ENCODE measurements at regions not wholly inside any gene's neighbourhood (a gene's known extent, or its start where the extent isn't known, plus 50 kb on each side); places are given as distances from the start of the nearest gene placed in this dataset.
"Not testable (repeated sequence)": the region's sequence is repeated elsewhere in the genome, so short reads cannot be mapped to it uniquely, and the experiment has no call there.

DNA sequence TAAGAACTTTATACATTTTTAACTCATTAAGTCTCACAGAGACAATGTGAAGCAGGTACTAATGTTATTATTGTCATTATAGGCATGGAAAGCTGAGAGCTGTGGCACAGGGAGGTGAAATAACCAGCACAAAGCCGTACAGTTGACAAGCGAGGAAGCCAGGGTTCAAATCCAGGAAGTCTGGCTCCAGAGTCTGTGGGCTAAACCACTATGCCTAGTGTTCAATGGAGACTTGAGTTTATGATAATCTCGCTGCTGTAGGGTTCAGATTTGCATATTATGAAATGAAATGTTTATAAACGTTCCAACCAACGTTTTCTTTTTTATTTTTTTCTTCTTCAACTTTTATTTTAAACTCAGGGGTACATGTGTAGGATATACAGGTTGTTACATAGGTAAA is 60.0 kb downstream of the CHST2 start:
- Histone ChIP-seq H3K4me3 (ENCODE audit: control insufficient read depth in 2 of 3, extremely low read depth in 1 of 3, insufficient read depth in 2 of 3, low read depth in 1 of 3, low read length in 3 of 3) (no peak overlapping the region), H2AFZ (ENCODE audit: control insufficient read depth, low read length) (no peak overlapping the region), H3K4me2 (ENCODE audit: control insufficient read depth, extremely low read depth, insufficient read depth, low read depth, low read length) (no peak overlapping the region), H3K9ac (ENCODE audit: control insufficient read depth, extremely low read depth, insufficient read depth, low read length) (no peak overlapping the region), H3K27ac (ENCODE audit: control insufficient read depth, insufficient read depth, low read length) (no peak overlapping the region), H3K9me1 (ENCODE audit: control insufficient read depth, extremely low read depth, insufficient read depth, low read length) (no peaks in the 10 kb centered on the region), H3K36me3 (ENCODE audit: control insufficient read depth in 2 of 2, extremely low read depth in 1 of 2, insufficient read depth in 2 of 2, low read length in 2 of 2) (no peaks in the 10 kb centered on the region), H3K27me3 (ENCODE audit: control insufficient read depth, extremely low read depth, insufficient read depth, low read length) (no peaks in the 10 kb centered on the region), H4K20me1 (ENCODE audit: control insufficient read depth, extremely low read depth, insufficient read depth, low read length) (no peaks in the 10 kb centered on the region), H3K4me1 (ENCODE audit: control insufficient read depth, extremely low read depth, insufficient read depth, low read length) (no peaks in the 10 kb centered on the region), H3K79me2 (ENCODE audit: control insufficient read depth, insufficient read depth, low read length) (no peaks in the 10 kb centered on the region), H3K9me3 (ENCODE audit: control insufficient read depth, low read depth, low read length) (no peaks in the 10 kb centered on the region)
- no peak for DNase-seq (ENCODE audit: low read depth, low spot score)
- FAIRE-seq = no peak
- TF ChIP-seq EZH2 (IDR thresholded peaks at IDR 0.05; ENCODE audit: low read length) = no peak
- TF ChIP-seq, protein P1, sequence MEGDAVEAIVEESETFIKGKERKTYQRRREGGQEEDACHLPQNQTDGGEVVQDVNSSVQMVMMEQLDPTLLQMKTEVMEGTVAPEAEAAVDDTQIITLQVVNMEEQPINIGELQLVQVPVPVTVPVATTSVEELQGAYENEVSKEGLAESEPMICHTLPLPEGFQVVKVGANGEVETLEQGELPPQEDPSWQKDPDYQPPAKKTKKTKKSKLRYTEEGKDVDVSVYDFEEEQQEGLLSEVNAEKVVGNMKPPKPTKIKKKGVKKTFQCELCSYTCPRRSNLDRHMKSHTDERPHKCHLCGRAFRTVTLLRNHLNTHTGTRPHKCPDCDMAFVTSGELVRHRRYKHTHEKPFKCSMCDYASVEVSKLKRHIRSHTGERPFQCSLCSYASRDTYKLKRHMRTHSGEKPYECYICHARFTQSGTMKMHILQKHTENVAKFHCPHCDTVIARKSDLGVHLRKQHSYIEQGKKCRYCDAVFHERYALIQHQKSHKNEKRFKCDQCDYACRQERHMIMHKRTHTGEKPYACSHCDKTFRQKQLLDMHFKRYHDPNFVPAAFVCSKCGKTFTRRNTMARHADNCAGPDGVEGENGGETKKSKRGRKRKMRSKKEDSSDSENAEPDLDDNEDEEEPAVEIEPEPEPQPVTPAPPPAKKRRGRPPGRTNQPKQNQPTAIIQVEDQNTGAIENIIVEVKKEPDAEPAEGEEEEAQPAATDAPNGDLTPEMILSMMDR (optimal IDR thresholded peaks at IDR 0.05 in 1 of 3, IDR thresholded peaks at IDR 0.05 in 1 of 3, conservative IDR thresholded peaks at IDR 0.05 in 1 of 3; ENCODE audit: extremely low read depth in 1 of 3, insufficient read depth in 2 of 3, low read length in 3 of 3) = no peak
- dilution Hi-C loops (cut with MboI; ENCODE audit: extremely low pct_ligation_motif_present, low sequenced_read_pairs) = no loop called here

DNA sequence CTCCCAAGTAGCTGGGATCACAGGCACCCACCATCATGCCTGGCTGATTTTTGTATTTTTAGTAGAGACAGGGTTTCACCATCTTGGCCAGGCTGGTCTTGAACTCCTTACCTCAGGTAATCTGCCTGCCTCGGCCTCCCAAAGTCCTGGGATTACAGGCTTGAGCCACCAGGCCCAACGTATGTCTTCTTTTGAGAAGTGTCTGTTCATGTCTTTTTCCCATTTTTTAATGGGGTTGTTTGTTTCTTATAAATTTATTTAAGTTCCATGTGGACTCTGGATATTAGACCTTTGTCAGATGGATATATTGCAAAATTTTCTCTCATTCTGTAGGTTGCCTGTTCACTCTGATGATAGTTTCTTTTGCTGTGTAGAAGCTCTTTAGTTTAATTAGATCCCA is 61.3 kb downstream of the CHST2 start:
- H3K9ac ChIP-seq (ENCODE audit: control insufficient read depth, extremely low read depth, insufficient read depth, low read length); H4K20me1 ChIP-seq (ENCODE audit: control insufficient read depth, extremely low read depth, insufficient read depth, low read length); DNase-seq (ENCODE audit: low read depth, low spot score); dilution Hi-C loops (cut with MboI; ENCODE audit: extremely low pct_ligation_motif_present, low sequenced_read_pairs); H3K9me3 ChIP-seq (ENCODE audit: control insufficient read depth, low read depth, low read length); H2AFZ ChIP-seq (ENCODE audit: control insufficient read depth, low read length); H3K79me2 ChIP-seq (ENCODE audit: control insufficient read depth, insufficient read depth, low read length); H3K4me3 ChIP-seq (ENCODE audit: control insufficient read depth in 2 of 3, extremely low read depth in 1 of 3, insufficient read depth in 2 of 3, low read depth in 1 of 3, low read length in 3 of 3); H3K4me1 ChIP-seq (ENCODE audit: control insufficient read depth, extremely low read depth, insufficient read depth, low read length); H3K4me2 ChIP-seq (ENCODE audit: control insufficient read depth, extremely low read depth, insufficient read depth, low read depth, low read length); H3K9me1 ChIP-seq (ENCODE audit: control insufficient read depth, extremely low read depth, insufficient read depth, low read length); FAIRE-seq; H3K27ac ChIP-seq (ENCODE audit: control insufficient read depth, insufficient read depth, low read length); H3K27me3 ChIP-seq (ENCODE audit: control insufficient read depth, extremely low read depth, insufficient read depth, low read length); H3K36me3 ChIP-seq (ENCODE audit: control insufficient read depth in 2 of 2, extremely low read depth in 1 of 2, insufficient read depth in 2 of 2, low read length in 2 of 2): not testable (repeated sequence)

DNA sequence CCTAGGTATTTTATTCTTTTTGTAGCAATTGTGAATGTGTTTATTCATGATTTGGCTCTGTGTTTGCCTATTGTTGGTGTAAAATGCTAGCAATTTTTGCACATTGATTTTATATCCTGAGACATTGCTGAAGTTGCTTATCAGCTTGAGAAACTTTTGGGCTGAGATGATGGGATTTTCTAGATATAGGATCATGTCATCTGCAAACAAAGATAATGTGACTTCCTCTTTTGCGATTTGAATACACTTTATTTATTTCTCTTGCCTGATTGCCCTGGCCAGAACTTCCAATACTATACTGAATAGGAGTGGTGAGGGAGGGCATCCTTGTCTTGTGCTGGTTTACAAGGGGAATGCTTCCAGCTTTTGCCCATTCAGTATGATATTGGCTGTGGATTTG is 62.4 kb downstream of the CHST2 start:
- H3K4me2 ChIP-seq (ENCODE audit: control insufficient read depth, extremely low read depth, insufficient read depth, low read depth, low read length); H3K27ac ChIP-seq (ENCODE audit: control insufficient read depth, insufficient read depth, low read length); H3K27me3 ChIP-seq (ENCODE audit: control insufficient read depth, extremely low read depth, insufficient read depth, low read length); DNase-seq (ENCODE audit: low read depth, low spot score); H3K9me1 ChIP-seq (ENCODE audit: control insufficient read depth, extremely low read depth, insufficient read depth, low read length); H3K79me2 ChIP-seq (ENCODE audit: control insufficient read depth, insufficient read depth, low read length); H3K36me3 ChIP-seq (ENCODE audit: control insufficient read depth in 2 of 2, extremely low read depth in 1 of 2, insufficient read depth in 2 of 2, low read length in 2 of 2); FAIRE-seq; H3K4me1 ChIP-seq (ENCODE audit: control insufficient read depth, extremely low read depth, insufficient read depth, low read length); H3K4me3 ChIP-seq (ENCODE audit: control insufficient read depth in 2 of 3, extremely low read depth in 1 of 3, insufficient read depth in 2 of 3, low read depth in 1 of 3, low read length in 3 of 3); H2AFZ ChIP-seq (ENCODE audit: control insufficient read depth, low read length); H4K20me1 ChIP-seq (ENCODE audit: control insufficient read depth, extremely low read depth, insufficient read depth, low read length); dilution Hi-C loops (cut with MboI; ENCODE audit: extremely low pct_ligation_motif_present, low sequenced_read_pairs); H3K9ac ChIP-seq (ENCODE audit: control insufficient read depth, extremely low read depth, insufficient read depth, low read length); H3K9me3 ChIP-seq (ENCODE audit: control insufficient read depth, low read depth, low read length): not testable (repeated sequence)

Data from keratinocyte (primary cell).